Activated CD8-positive, alpha-beta memory T cell treated with anti-CD3 and anti-CD28 coated beads, Interleukin-2, amount 50 U/mL, for 24 hours (primary cell): ENCODE measurements at regions not wholly inside any gene's neighbourhood (a gene's known extent, or its start where the extent isn't known, plus 50 kb on each side); places are given as distances from the start of the nearest gene placed in this dataset.

ENCODE experiments used
- DNase-seq: peaks from one replicate; pipeline ENCODE4 v3.0.0-alpha.2; 2020; ENCODE audit errors: extremely low read depth

- no peak for DNase-seq
Observed at GRCh38 chr14:47857646-47858045, 182.2 kb upstream of the MDGA2 start.

- no peak for DNase-seq
Observed at GRCh38 chr14:47852278-47852677, 176.9 kb upstream of the MDGA2 start.

GRCh38 chr14:47846008-47846407, 170.6 kb upstream of the MDGA2 start:
- DNase-seq: no peak

- DNase-seq: no peak
Observed at GRCh38 chr14:47843236-47843635, 167.8 kb upstream of the MDGA2 start.

GRCh38 chr14:47833011-47833410, 157.6 kb upstream of the MDGA2 start:
- DNase-seq: no peak

- DNase-seq: no peak
Observed at GRCh38 chr14:47826809-47827208, 151.4 kb upstream of the MDGA2 start.

GRCh38 chr14:47822326-47822725, 146.9 kb upstream of the MDGA2 start:
- DNase-seq: no peak

GRCh38 chr14:47821135-47821534, 145.7 kb upstream of the MDGA2 start:
- no peak for DNase-seq

- DNase-seq: no peak
Observed at GRCh38 chr14:47790477-47790876, 115.1 kb upstream of the MDGA2 start.

- DNase-seq: no peak
Observed at GRCh38 chr14:47785058-47785457, 109.7 kb upstream of the MDGA2 start.

- no peak for DNase-seq
Observed at GRCh38 chr14:47778631-47779030, 103.2 kb upstream of the MDGA2 start.

- DNase-seq: no peak
Observed at GRCh38 chr14:47772652-47773051, 97.2 kb upstream of the MDGA2 start.

- no peak for DNase-seq
Observed at GRCh38 chr14:47763188-47763854, 87.9 kb upstream of the MDGA2 start.

GRCh38 chr14:47746986-47747385, 71.6 kb upstream of the MDGA2 start:
- DNase-seq: no peak

- DNase-seq: no peak
Observed at GRCh38 chr14:47744155-47744554, 68.8 kb upstream of the MDGA2 start.

- DNase-seq: no peak
Observed at GRCh38 chr14:47739541-47739940, 64.1 kb upstream of the MDGA2 start.

- DNase-seq: no peak
Observed at GRCh38 chr14:47730296-47730695, 54.9 kb upstream of the MDGA2 start.
